SK-N-DZ (cell line): ENCODE measurements at regions not wholly inside any gene's neighbourhood (a gene's known extent, or its start where the extent isn't known, plus 50 kb on each side); places are given as distances from the start of the nearest gene placed in this dataset.
"Not testable (repeated sequence)": the region's sequence is repeated elsewhere in the genome, so short reads cannot be mapped to it uniquely, and the experiment has no call there.

Source experiments
- DNase-seq: peaks from one replicate; pipeline ENCODE4 v3.0.0-alpha.2; 2015; ENCODE audit warnings: low spot score

DNA sequence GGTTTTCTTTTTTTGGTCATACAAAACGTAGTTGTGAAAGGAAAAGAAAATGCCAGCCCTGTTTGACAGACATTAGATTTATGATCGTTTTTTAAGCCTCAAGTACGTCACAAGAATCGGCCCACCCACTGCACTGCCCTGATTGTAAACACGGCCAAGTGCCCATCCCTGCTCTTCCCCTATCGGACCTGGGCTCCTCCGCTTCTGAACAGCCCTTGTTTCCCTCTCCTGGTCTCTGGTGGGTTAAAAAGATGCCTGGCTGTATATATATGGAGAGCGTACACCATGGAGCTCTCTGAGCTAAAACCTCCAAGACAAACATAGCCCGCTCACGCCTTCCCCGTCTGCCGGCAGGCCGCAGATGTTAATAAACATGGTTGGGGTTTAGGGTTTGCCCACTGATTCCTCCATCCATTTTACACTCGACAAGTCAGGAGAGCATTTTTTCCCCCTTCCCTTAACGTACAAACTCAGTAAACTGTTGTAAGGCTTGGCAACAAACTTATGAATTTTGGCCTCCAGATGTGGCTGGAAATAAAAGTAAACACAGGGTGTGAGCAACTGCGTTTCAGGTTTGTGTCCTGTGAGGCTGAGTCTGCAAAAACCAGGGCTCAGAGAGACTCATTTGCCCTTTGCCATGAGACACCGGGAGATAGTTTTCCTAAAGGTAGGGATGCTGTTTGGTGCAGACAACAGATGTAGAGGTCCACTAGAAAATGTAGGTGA is 325.9 kb downstream of the SOX9 start:
- no peak for DNase-seq

- no peak for DNase-seq
Measured at GRCh38 chr17:72447251-72447640, 326.4 kb downstream of the SOX9 start.

GRCh38 chr17:72448019-72448418 is 327.2 kb downstream of the SOX9 start:
- DNase-seq = no peak

GRCh38 chr17:72452286-72453173 is 331.7 kb downstream of the SOX9 start:
- no peak for DNase-seq

DNA sequence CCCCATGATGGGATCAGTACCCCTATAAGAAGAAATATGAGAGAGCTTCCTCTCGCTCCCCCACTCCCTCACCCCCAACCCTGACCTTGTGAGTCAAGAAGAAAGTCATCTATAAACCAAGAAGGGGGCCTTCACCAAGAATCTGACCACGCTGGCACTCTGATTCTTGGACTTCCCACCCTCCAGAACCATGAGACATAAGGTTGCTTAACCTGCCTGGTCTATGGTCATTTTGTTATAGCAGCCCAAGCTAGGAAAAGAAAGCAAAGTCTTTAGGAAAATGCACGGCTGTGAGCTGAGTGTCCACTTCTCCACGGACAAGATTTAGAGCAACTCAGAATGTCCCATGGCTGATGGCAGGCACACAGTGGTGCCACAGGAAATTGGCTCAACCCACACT is 333.5 kb downstream of the SOX9 start:
- no peak for DNase-seq

DNA sequence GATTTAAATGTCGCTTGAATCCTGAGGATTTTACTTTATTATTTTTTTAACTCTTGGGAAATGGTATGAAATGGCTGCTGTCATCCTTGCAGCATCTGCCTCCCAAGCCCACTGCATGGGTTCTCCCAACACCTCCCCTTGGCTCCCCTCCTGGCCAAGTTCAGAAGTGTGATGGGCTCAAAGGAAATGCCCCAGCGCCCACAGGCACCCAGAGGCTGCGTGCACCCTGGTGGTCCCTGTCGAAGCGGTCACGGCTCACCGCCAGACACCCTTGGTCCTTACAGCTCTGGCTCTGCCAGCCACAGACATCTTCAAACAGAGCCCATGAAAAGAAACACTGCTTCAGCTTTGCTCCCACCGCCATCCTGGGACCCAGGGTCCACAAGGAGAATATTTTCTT is 334.7 kb downstream of the SOX9 start:
- DNase-seq = no peak

DNA sequence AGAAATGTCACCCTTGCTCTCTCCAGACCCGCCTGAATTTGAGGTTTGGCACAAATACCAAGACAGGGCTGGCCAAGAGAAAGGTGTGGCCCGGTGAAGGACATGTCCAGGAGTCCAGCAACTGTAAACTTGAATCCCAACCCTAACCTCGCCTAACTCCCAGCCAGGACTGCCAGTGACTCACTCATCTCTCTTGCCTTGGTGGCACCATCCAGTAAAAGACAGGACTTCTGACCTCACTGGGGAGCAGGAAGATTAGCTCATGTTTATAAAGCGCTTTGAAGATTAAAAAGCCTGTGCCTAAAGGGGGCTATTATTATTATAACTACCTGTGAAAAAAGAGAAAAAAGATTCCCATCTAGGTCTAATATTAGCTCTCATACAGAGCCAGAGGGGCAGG is 335.3 kb downstream of the SOX9 start:
- no peak for DNase-seq

DNA sequence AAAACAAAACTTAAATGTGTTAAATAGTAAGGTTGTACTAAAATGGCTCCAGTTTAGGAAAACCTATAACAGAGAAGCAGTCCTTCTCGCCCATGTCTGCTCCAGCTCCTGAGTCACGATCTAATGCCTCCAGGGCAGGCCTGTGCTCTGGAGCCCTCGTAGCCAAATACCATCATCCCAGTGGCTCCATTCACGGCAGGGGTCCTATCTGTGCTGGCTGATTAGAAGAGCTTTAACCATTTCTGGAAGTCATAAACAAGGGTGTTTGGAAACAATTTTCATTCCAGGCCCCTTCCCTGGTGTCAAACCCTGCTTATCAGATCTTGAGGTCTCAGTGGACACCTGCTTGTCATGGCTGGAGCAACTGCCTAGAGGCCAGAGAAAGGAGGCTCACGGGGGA is 336.9 kb downstream of the SOX9 start:
- DNase-seq = peak; percentile 73

DNA sequence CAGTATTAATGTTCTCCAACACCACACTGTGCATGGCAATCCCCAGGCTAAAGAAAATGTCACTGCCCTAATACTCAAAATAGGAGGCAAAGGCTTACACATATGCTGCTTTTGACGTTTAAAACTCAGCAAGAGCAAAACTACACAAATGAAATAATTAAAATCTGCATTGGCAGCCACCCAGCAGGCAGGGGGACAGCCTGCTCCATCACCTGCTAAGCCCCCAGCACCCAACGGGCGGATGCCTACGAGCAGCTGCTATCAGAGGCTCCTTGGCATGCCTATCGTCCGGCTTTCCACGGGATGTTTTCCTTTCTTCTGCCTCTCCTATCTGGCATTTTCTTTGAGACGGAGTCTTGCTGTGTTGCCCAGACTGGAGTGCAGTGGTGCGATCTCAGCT is 337.5 kb downstream of the SOX9 start:
- DNase-seq = no peak

GRCh38 chr17:72460711-72461110 is 339.9 kb downstream of the SOX9 start:
- no peak for DNase-seq

DNA sequence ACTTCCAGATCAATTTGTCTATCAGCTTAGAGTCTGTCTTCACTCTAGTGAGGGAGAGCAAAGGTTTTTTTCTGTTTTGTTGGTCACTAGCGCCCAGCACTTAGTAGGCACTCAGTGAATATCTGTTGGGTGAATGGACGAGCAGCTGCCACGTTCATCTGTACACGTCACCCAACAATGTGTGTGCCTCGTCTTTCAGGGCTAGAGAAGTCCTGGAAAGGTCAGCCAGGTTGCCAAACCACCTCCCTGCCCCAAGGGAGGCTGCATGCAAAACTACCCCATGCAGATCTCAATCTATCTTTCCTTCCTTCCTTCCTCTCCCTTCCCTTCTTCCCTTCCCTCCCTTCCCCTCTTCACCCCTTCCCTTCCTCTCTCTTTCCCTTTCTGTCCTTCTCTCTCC is 340.9 kb downstream of the SOX9 start:
- DNase-seq = no peak

DNA sequence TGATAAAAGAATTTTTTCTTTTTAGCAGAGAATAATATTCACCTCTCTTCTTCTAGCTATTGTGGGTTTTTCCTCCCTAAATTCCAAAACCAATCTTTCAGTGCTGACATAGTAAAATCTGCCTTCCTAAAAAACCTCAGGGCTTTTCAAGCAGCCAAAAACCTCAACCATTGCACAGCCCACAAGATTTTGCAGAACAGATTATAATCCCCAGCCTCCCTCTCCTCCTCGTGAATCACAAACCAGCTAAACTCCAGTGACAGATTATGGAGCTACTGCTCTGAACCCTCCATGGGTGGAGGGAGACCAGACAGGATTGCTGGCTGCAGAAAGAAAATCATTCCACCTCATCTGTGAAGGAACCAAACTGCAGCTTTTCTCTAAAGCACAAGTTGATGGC is 341.6 kb downstream of the SOX9 start:
- DNase-seq = no peak

- no peak for DNase-seq
Measured at GRCh38 chr17:72462814-72463213, 342.0 kb downstream of the SOX9 start.

DNA sequence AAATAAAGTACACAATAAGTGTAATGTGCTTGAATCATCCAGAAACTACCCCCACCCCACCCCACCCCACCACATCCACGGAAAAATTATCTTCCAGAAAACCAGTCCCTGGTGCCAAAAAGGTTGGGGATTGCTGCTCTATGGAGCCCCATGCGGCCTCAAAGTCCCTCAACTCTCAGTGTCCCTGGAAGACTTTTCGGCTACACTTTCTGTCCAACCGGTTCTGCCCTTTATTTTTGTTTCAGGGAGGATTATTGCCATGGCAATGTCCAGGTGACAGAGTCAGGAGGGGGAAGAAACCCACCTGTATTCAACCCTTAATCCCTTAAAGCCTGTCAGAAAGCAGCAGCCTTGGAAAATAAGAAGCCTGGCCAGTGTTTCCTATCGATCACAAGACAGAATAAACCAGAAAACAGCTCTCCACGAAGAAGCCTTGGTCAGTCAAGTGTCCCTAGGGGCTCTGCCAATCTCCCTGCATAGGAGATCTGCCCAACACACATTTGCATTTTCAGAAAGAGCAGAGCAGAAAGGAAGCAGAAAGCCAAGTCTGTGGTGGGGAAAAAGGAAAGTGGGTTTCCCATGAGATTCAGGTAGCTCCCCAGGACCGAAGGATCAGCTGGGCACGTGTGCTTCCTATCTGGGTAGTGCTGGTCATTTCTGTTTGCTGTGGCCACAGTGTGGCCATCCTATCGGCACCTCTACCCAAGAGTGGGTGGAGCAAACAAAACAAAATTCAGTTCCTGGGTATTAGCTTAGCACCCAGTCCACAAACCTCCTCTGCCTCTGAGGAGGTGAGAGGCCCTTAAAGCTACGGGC is 342.7 kb downstream of the SOX9 start:
- DNase-seq = no peak

GRCh38 chr17:72464221-72464620 is 343.4 kb downstream of the SOX9 start:
- DNase-seq = not testable (repeated sequence)

DNA sequence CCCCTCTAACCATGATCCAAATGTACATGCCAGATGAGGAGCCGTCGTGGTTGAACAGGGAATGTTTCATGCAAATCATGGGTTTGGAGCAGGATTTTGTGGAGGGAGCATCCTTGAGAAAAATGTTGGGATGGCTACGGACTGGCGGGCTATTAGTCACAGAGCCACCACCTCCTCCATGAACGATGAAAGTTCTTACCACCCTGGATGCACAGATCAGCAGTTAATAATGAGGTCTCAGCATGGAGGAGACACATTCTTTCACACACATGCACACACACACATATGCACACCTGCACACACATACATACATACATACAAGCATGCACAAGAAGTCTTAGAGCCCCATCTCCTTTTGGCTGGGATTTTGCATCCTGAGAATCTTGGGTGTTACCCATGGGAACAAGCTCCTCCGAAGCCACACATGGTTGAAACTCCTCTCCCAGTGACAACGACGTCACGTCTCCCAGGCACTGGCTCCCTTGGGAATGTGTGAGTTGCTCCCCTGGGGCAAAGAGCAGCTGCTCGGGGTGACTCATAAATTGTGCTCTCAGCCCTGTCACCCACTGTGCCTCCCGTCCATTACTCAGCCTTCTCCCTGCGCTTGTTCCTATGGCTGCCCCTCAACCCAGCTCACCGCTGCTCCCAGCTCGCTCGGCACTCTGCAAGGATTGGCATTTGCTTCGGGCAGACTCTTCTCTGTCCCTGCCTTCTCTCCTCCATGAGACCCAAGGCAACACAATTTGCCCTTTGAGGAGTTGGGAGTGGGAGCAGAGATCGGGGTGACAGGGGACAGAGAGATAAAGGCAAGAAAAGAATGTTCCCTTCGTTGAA is 344.6 kb downstream of the SOX9 start:
- DNase-seq = no peak

- DNase-seq = no peak
Measured at GRCh38 chr17:72466199-72466598, 345.4 kb downstream of the SOX9 start.

- no peak for DNase-seq
Measured at GRCh38 chr17:72466606-72467005, 345.8 kb downstream of the SOX9 start.

- no peak for DNase-seq
Measured at GRCh38 chr17:72467841-72468653, 347.2 kb downstream of the SOX9 start.

- no peak for DNase-seq
Measured at GRCh38 chr17:72468841-72469240, 348.0 kb downstream of the SOX9 start.
